H1 (cell line): ENCODE measurements at regions not wholly inside any gene's neighbourhood (a gene's known extent, or its start where the extent isn't known, plus 50 kb on each side); places are given as distances from the start of the nearest gene placed in this dataset.

Experiments
- CTCF ChIA-PET: fragments of 300-600 bp; sonication (Branson Sonifier 250); formaldehyde crosslinking; loops from one replicate; lab custom pipeline; 2021; ENCODE audit not compliant: partially characterized antibody; lab: Charles Lee
- POLR2A ChIA-PET: fragments of 300-600 bp; sonication (Branson Sonifier 250); formaldehyde crosslinking; loops from one replicate; lab custom pipeline; 2021; ENCODE audit warnings: inconsistent platforms; ENCODE audit not compliant: partially characterized antibody; lab: Charles Lee
- DNase-seq, 2 experiments: peaks; one replicate each; pipeline versions ENCODE4 v3.0.0 to v3.0.0-alpha.2; 2010 to 2022; ENCODE audit warnings: low spot score in 2 of 2, low read depth in 1 of 2, mixed read lengths in 1 of 2
- FAIRE-seq: peaks from 2 replicates; lab custom pipeline; 2011; peaks lifted over from hg19 to GRCh38; lab: Jason Lieb, UNC
- H2AFZ ChIP-seq: 2 replicates; pipeline ENCODE4 v1.8.1; 2012; ENCODE audit warnings: low read length, inconsistent platforms
- H2AK5ac ChIP-seq: 2 replicates; pipeline ENCODE4 v1.6.1; 2013; ENCODE audit warnings: low read depth, low read length
- H2BK120ac ChIP-seq: replicated peaks from 2 replicates; pipeline ENCODE3; 2013; ENCODE audit warnings: low read depth, low read length, inconsistent platforms
- H2BK12ac ChIP-seq: 2 replicates; pipeline ENCODE4 v1.6.1; 2013; ENCODE audit warnings: low read depth, low read length
- H2BK15ac ChIP-seq: 2 replicates; pipeline ENCODE4 v1.6.1; 2013; ENCODE audit warnings: low read length
- H2BK20ac ChIP-seq: 2 replicates; pipeline ENCODE4 v1.6.1; 2013; ENCODE audit warnings: low read length
- H2BK5ac ChIP-seq: 2 replicates; pipeline ENCODE4 v1.6.1; 2013; ENCODE audit warnings: low read depth, low read length
- H3K14ac ChIP-seq: 2 replicates; pipeline ENCODE4 v1.6.1; 2013; ENCODE audit warnings: inconsistent platforms; ENCODE audit not compliant: insufficient read length
- H3K18ac ChIP-seq: 2 replicates; pipeline ENCODE4 v1.6.1; 2013; ENCODE audit warnings: low read length; ENCODE audit errors: extremely low read depth
- H3K23ac ChIP-seq: 2 replicates; pipeline ENCODE4 v1.6.1; 2013; ENCODE audit warnings: inconsistent platforms; ENCODE audit not compliant: insufficient read length
- H3K23me2 ChIP-seq: 2 replicates; pipeline ENCODE4 v1.6.1; 2013; ENCODE audit warnings: low read depth, low read length
- H3K27ac ChIP-seq: 2 replicates; pipeline ENCODE4 v1.6.1; 2011; ENCODE audit warnings: low read depth, low read length, inconsistent platforms
- H3K27me3 ChIP-seq, 4 experiments: replicated peaks in 1 of 4; 1 replicate in 1 of 4; 2 replicates in 3 of 4; pipeline versions ENCODE4 v1.6.1 to v1.8.1; 2011 to 2013; ENCODE audit warnings: low read length in 3 of 4, mild to moderate bottlenecking in 3 of 4, inconsistent platforms in 2 of 4, mixed read lengths in 2 of 4, moderate library complexity in 1 of 4; ENCODE audit not compliant: control insufficient read depth in 3 of 4, insufficient read depth in 3 of 4; ENCODE audit errors: extremely low read depth in 1 of 4
- H3K36me3 ChIP-seq, 4 experiments: 2 replicates each; pipeline versions ENCODE4 v1.6.1 to v1.8.1; 2011 to 2013; ENCODE audit warnings: mild to moderate bottlenecking in 4 of 4, low read length in 3 of 4, moderate library complexity in 2 of 4, control low read depth in 1 of 4, inconsistent platforms in 1 of 4; ENCODE audit not compliant: insufficient read depth in 4 of 4, control insufficient read depth in 2 of 4
- H3K4ac ChIP-seq: replicated peaks from 2 replicates; pipeline ENCODE3; 2013; ENCODE audit warnings: low read length, low read depth, mixed read lengths, inconsistent platforms; ENCODE audit not compliant: insufficient read length
- H3K4me1 ChIP-seq, 4 experiments: replicated peaks in 1 of 4; 1 replicate in 1 of 4; 2 replicates in 3 of 4; pipeline versions ENCODE4 v1.6.1 to v1.8.1; 2011 to 2013; ENCODE audit warnings: low read length in 3 of 4, inconsistent platforms in 2 of 4, mixed read lengths in 1 of 4; ENCODE audit not compliant: insufficient read depth in 4 of 4, control insufficient read depth in 3 of 4
- H3K4me2 ChIP-seq, 2 experiments: 2 replicates each; pipeline versions ENCODE4 v1.6.1 to v1.8.1; 2011 to 2013; ENCODE audit warnings: low read depth in 2 of 2, low read length in 2 of 2, control low read depth in 1 of 2, inconsistent platforms in 1 of 2, mild to moderate bottlenecking in 1 of 2; ENCODE audit not compliant: insufficient read depth in 1 of 2
- H3K4me3 ChIP-seq, 4 experiments: fragments of 200-600, 300-600 bp in 1 of 4; sonication (generic), shearing (Covaris generic), sonication (Bioruptor Twin) in 1 of 4; 2 replicates each; pipeline versions ENCODE4 v1.5.1 to v1.8.1; 2011 to 2016; ENCODE audit warnings: low read length in 4 of 4, low read depth in 3 of 4, control low read depth in 2 of 4, inconsistent platforms in 2 of 4, mild to moderate bottlenecking in 2 of 4, mixed read lengths in 1 of 4, moderate library complexity in 1 of 4; ENCODE audit not compliant: insufficient read depth in 2 of 4; ENCODE audit errors: extremely low read depth in 1 of 4
- H3K56ac ChIP-seq: replicated peaks from 2 replicates; pipeline ENCODE3; 2013; ENCODE audit warnings: low read depth, mild to moderate bottlenecking, mixed read lengths, low read length, inconsistent platforms; ENCODE audit not compliant: insufficient read length
- H3K79me1 ChIP-seq: 2 replicates; pipeline ENCODE4 v1.6.1; 2013; ENCODE audit warnings: low read depth, low read length, control low read depth
- H3K79me2 ChIP-seq, 2 experiments: 2 replicates each; pipeline versions ENCODE4 v1.6.1 to v1.8.1; 2012 to 2013; ENCODE audit warnings: low read length in 2 of 2, mild to moderate bottlenecking in 2 of 2, inconsistent platforms in 1 of 2; ENCODE audit not compliant: insufficient read depth in 2 of 2, control insufficient read depth in 1 of 2
- H3K9ac ChIP-seq, 4 experiments: replicated peaks in 1 of 4; 1 replicate in 1 of 4; 2 replicates in 3 of 4; pipeline versions ENCODE4 v1.6.1 to v1.8.1; 2011 to 2013; ENCODE audit warnings: low read depth in 3 of 4, low read length in 3 of 4, control low read depth in 2 of 4, mild to moderate bottlenecking in 2 of 4, moderate library complexity in 2 of 4, inconsistent platforms in 1 of 4; ENCODE audit errors: extremely low read depth in 1 of 4
- H3K9me3 ChIP-seq, 2 experiments: 2 replicates each; pipeline versions ENCODE4 v1.6.1 to v1.8.1; 2012 to 2013; ENCODE audit warnings: mild to moderate bottlenecking in 2 of 2, moderate library complexity in 2 of 2, control low read depth in 1 of 2, inconsistent platforms in 1 of 2, low read depth in 1 of 2, low read length in 1 of 2, mixed read lengths in 1 of 2; ENCODE audit not compliant: insufficient read depth in 2 of 2
- H4K20me1 ChIP-seq, 2 experiments: replicated peaks in 1 of 2; 2 replicates each; pipeline versions ENCODE3 to v1.8.1; 2011 to 2013; ENCODE audit warnings: inconsistent platforms in 2 of 2, low read length in 2 of 2, mild to moderate bottlenecking in 1 of 2; ENCODE audit not compliant: insufficient read depth in 2 of 2, control insufficient read depth in 1 of 2
- H4K5ac ChIP-seq: 2 replicates; pipeline ENCODE4 v1.6.1; 2013; ENCODE audit warnings: low read length, low read depth, mixed read lengths, inconsistent platforms; ENCODE audit not compliant: insufficient read length
- H4K8ac ChIP-seq: 2 replicates; pipeline ENCODE4 v1.8.0; 2013; ENCODE audit warnings: mild to moderate bottlenecking, moderate library complexity, low read length, inconsistent platforms; ENCODE audit not compliant: insufficient read depth; ENCODE audit errors: extremely low read depth
- H4K91ac ChIP-seq: replicated peaks from 2 replicates; pipeline ENCODE3; 2013; ENCODE audit warnings: low read length, mixed read lengths, inconsistent platforms; ENCODE audit not compliant: insufficient read length
- WGBS, 2 experiments: shearing (Covaris generic) in 1 of 2; methylation state at CpG; one replicate each; pipeline versions ENCODE4 v1.1.6 to v1.1.7; 2013 to 2015; ENCODE audit warnings: low lambda C conversion rate in 2 of 2, mixed read lengths in 2 of 2, inconsistent platforms in 1 of 2, low coverage in 1 of 2, missing lambda C conversion rate in 1 of 2; ENCODE audit not compliant: insufficient replicate concordance in 2 of 2, insufficient coverage in 1 of 2, insufficient read length in 1 of 2; ENCODE audit errors: extremely low coverage in 1 of 2, missing lambda C conversion rate in 1 of 2; 5-methylcytosine and 5-hydroxymethylcytosine counted together
- TF ChIP-seq, protein P1 (sequence below): IDR thresholded peaks from 2 replicates; pipeline ENCODE4 v1.6.1; 2011; ENCODE audit warnings: low read length, improper control_type of control experiment

DNA sequence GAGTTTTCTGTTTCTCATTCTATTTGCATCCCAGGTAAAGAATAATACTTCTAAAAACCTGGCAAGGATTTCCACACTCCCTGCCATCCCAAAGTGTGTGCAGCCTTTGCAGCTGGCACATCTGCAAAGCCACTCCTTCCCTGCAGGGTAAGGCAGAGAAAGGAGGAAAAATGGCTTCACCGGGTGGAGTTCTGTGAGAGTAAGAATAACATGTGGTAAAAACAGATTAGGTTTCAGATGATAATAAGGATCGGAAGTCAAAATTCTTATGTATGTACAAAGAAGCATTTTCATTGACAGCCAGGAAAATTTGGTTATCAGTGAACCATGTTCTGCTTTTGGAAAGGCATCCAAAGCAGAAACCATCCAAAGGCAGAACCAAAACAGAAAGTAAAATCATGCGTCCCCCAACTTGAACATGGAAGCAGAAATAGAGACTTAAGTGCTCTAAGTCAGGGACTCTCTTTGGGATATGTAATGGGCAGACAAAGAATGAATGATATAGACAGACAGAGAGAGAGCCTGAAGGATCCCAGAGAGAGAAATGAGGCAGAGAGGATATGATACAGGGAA lies 192.6 kb upstream of the CCDC196 start:
- DNase-seq (no peak), FAIRE-seq (no peak)
- no peak overlapping the region for H2BK5ac ChIP-seq
- no peak overlapping the region for H2BK20ac ChIP-seq
- H4K91ac ChIP-seq, result no peak overlapping the region
- H2AFZ ChIP-seq, result no peak overlapping the region
- H3K27ac ChIP-seq, result no peak overlapping the region
- ChIA-PET CTCF (interaction anchor here (1.1 kb wide), 1 partner anchor 19 kb away, joined by 3 read pairs; no protein-coding TSS in a partner anchor), POLR2A (no interaction called here)
- H3K9me3 ChIP-seq, result no peaks in the 10 kb centered on the region
- no peak overlapping the region for H3K14ac ChIP-seq
- H2AK5ac ChIP-seq, result no peak overlapping the region
- H4K5ac ChIP-seq, result no peak overlapping the region
- no peak overlapping the region for H3K4ac ChIP-seq
- no peak overlapping the region for H2BK120ac ChIP-seq
- no peaks in the 10 kb centered on the region for H3K27me3 ChIP-seq
- TF ChIP-seq, protein P1, sequence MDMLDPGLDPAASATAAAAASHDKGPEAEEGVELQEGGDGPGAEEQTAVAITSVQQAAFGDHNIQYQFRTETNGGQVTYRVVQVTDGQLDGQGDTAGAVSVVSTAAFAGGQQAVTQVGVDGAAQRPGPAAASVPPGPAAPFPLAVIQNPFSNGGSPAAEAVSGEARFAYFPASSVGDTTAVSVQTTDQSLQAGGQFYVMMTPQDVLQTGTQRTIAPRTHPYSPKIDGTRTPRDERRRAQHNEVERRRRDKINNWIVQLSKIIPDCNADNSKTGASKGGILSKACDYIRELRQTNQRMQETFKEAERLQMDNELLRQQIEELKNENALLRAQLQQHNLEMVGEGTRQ, result no peak
- no peak overlapping the region for H3K4me2 ChIP-seq
- H3K4me1 ChIP-seq, result no peaks in the 10 kb centered on the region
- 91% methylated on average over 3 of the region's 3 CpGs; no CpG with 5 or more reads in 1 of the 2 experiments for WGBS, 2 experiments
- no peak overlapping the region for H3K56ac ChIP-seq
- no peak overlapping the region for H3K18ac ChIP-seq
- H3K79me2 ChIP-seq, result no peaks in the 10 kb centered on the region
- H3K23ac ChIP-seq, result no peak overlapping the region
- no peak overlapping the region for H2BK12ac ChIP-seq
- no peaks in the 10 kb centered on the region for H3K23me2 ChIP-seq
- no peak overlapping the region for H2BK15ac ChIP-seq
- no peaks in the 10 kb centered on the region for H3K36me3 ChIP-seq
- H3K4me3 ChIP-seq, result no peak overlapping the region
- no peaks in the 10 kb centered on the region for H4K20me1 ChIP-seq
- H3K79me1 ChIP-seq, result no peaks in the 10 kb centered on the region
- H3K9ac ChIP-seq, result no peak overlapping the region
- H4K8ac ChIP-seq, result no peak overlapping the region
